GM12864 (cell line): ENCODE measurements at regions not wholly inside any gene's neighbourhood (a gene's known extent, or its start where the extent isn't known, plus 50 kb on each side); places are given as distances from the start of the nearest gene placed in this dataset.

Source experiments
- DNase-seq: peaks from one replicate; pipeline ENCODE4 v3.0.0-alpha.2; 2011; ENCODE audit warnings: low read depth
- H3K4me3 ChIP-seq: 2 replicates; pipeline ENCODE4 v1.5.1; 2011; ENCODE audit warnings: mild to moderate bottlenecking, low read depth, low read length, control low read depth
- TF ChIP-seq, protein P1 (sequence below): IDR thresholded peaks from 2 replicates; pipeline ENCODE4 v1.5.1; 2011; ENCODE audit warnings: low read depth, mild to moderate bottlenecking, moderate library complexity, low read length, control low read depth, inconsistent platforms; ENCODE audit errors: missing control alignments

DNA sequence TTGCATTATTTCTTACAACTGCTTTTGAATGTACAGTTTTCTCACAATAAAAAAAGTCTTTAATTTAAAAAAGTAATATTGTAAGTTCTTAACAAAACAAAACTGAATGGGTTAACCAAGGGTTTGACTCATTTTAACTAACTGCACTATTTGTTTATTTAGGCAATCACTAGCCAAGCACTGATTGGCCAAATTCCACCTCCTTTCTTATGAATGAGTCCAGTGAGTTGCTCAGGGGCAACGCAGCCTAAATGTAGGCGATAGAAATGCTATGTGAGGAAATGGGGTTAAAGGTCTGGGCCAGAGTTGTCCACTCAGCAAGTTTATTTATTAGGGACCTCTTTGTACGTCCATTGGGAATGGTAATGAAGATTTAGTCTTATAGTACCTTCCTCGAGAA, 89.6 kb upstream of the MAF start:
- H3K4me3 ChIP-seq: no peak overlapping the region
- DNase-seq: no peak
- TF ChIP-seq, protein P1, sequence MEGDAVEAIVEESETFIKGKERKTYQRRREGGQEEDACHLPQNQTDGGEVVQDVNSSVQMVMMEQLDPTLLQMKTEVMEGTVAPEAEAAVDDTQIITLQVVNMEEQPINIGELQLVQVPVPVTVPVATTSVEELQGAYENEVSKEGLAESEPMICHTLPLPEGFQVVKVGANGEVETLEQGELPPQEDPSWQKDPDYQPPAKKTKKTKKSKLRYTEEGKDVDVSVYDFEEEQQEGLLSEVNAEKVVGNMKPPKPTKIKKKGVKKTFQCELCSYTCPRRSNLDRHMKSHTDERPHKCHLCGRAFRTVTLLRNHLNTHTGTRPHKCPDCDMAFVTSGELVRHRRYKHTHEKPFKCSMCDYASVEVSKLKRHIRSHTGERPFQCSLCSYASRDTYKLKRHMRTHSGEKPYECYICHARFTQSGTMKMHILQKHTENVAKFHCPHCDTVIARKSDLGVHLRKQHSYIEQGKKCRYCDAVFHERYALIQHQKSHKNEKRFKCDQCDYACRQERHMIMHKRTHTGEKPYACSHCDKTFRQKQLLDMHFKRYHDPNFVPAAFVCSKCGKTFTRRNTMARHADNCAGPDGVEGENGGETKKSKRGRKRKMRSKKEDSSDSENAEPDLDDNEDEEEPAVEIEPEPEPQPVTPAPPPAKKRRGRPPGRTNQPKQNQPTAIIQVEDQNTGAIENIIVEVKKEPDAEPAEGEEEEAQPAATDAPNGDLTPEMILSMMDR: no peak

DNA sequence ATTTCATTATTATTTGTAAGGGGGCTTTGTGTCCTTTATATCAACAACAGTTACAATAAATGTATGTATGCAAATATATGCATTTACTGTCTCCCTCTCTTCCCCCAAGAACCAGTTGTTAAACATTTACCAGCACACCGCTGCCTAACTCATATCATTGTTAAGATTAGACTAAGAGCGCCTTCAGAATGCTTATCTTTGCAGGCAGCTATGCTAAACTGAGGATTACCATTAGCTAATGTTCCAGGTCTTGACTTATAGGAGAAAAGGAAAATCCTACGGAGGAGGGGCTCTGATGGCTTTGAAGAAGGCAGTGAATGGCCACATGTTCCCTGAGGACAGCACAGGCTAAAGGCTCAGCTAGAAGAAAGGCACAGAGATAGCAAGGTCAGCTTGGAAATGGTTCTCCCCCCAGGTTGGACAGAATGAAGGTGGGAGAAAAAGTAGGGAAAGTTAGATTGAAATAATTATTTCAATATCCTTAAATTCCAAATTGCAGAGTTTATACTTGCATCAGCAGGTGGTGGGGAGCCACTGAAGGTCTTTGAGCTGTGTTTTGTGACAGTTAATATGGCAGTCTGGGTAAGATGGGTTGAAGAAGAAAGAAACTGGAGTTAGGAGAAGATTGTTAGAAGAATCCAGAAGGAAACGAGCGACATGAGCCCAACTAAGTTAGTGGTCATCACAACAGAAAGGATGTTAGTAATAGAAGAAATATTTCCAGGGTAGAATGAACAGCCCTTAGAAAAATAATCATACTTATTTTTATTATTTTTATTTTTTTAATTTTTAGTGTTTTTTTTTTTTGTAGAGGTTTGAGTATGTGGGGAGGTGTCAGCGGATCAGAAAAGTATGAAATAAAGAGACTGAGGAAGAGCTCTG, 87.0 kb upstream of the MAF start:
- no peak overlapping the region for H3K4me3 ChIP-seq
- no peak for DNase-seq
- TF ChIP-seq, protein P1: no peak

DNA sequence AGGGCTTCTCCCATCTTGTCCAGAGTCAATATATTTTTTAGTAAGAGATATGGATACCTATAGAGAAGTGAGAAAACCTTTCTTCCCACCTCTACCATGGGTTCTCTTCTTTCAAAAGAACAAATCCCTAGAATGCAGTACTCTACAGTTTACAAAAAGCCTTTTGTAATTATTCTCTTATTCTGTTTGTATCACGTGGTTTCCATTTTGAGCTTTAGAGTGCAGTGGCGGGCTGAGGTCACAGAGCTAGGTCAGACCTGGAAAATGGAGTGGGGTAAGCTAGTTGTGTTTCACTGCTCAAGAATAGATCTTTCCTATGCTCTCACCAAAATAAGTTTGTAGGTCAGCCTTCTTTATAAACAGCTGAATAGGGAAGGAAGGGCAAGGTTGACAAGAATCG, 85.3 kb upstream of the MAF start:
- TF ChIP-seq, protein P1: no peak
- no peak overlapping the region for H3K4me3 ChIP-seq
- no peak for DNase-seq

- no peak overlapping the region for H3K4me3 ChIP-seq
- no peak for DNase-seq
- TF ChIP-seq, protein P1: no peak
Observed at GRCh38 chr16:79679334-79679733, 78.8 kb upstream of the MAF start.

- TF ChIP-seq, protein P1: no peak
- no peak for DNase-seq
- H3K4me3 ChIP-seq: no peak overlapping the region
Observed at GRCh38 chr16:79677799-79678530, 77.4 kb upstream of the MAF start.

- DNase-seq: no peak
- H3K4me3 ChIP-seq: no peak overlapping the region
- TF ChIP-seq, protein P1: no peak
Observed at GRCh38 chr16:79673635-79674034, 73.1 kb upstream of the MAF start.

DNA sequence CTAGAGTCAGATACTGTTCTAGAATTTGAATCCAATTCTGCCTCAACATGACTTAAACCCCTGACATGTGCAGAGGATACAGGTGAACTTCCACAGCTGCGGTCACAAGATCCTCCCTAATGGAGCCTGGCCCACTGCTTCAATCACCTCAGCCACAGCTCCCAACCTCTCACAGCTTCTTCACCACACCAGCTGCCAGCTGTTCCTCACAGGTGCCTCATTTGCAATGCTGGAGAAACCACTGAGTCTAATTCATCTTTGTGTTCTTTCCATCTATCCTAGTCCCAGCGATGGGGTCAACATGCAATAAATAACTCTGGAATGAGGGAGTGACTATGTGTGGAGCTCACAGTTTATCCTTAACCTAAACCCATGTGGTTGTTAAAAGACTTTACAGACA, 72.0 kb upstream of the MAF start:
- DNase-seq: no peak
- TF ChIP-seq, protein P1: no peak

More for the DNA sequence above, 72.0 kb upstream of the MAF start:
- no peak overlapping the region for H3K4me3 ChIP-seq
